Activated CD8-positive, alpha-beta memory T cell treated with anti-CD3 and anti-CD28 coated beads for 48 hours (primary cell): ENCODE measurements at regions not wholly inside any gene's neighbourhood (a gene's known extent, or its start where the extent isn't known, plus 50 kb on each side); places are given as distances from the start of the nearest gene placed in this dataset.

Source experiments
- DNase-seq, 3 experiments: peaks; one replicate each; pipeline ENCODE4 v3.0.0-alpha.2; 2020; ENCODE audit warnings: low read depth in 2 of 3, low spot score in 2 of 3

- no peak for DNase-seq
Measured at GRCh38 chr7:16172366-16172765, 249.0 kb downstream of the CRPPA start.

GRCh38 chr7:16171928-16172327 lies 249.4 kb downstream of the CRPPA start:
- no peak for DNase-seq

- DNase-seq = no peak
Measured at GRCh38 chr7:16170671-16171070, 250.7 kb downstream of the CRPPA start.

GRCh38 chr7:16169537-16169936 lies 251.8 kb downstream of the CRPPA start:
- no peak for DNase-seq

GRCh38 chr7:16167526-16167925 lies 253.8 kb downstream of the CRPPA start:
- no peak for DNase-seq

GRCh38 chr7:16144361-16144760 lies 277.0 kb downstream of the CRPPA start:
- DNase-seq = no peak

GRCh38 chr7:16137944-16138343 lies 283.4 kb downstream of the CRPPA start:
- DNase-seq = no peak

GRCh38 chr7:16136896-16137295 lies 284.4 kb downstream of the CRPPA start:
- no peak for DNase-seq

GRCh38 chr7:16135658-16136057 lies 285.7 kb downstream of the CRPPA start:
- no peak for DNase-seq

GRCh38 chr7:16130111-16131110 lies 290.9 kb downstream of the CRPPA start:
- DNase-seq = no peak

- no peak for DNase-seq
Measured at GRCh38 chr7:16129431-16130110, 291.8 kb downstream of the CRPPA start.

- DNase-seq = no peak
Measured at GRCh38 chr7:16123117-16123770, 298.1 kb downstream of the CRPPA start.

- no peak for DNase-seq
Measured at GRCh38 chr7:16121876-16122390, 299.4 kb downstream of the CRPPA start.

GRCh38 chr7:16115374-16115773 lies 306.0 kb downstream of the CRPPA start:
- DNase-seq = no peak

- DNase-seq = no peak
Measured at GRCh38 chr7:16114633-16115032, 306.7 kb downstream of the CRPPA start.

GRCh38 chr7:16114071-16114470 lies 307.3 kb downstream of the CRPPA start:
- DNase-seq = no peak

GRCh38 chr7:16113058-16113457 lies 308.3 kb downstream of the CRPPA start:
- no peak for DNase-seq

- DNase-seq = no peak
Measured at GRCh38 chr7:16106869-16107268, 314.5 kb downstream of the CRPPA start.

- DNase-seq = no peak
Measured at GRCh38 chr7:16106300-16106699, 315.0 kb downstream of the CRPPA start.

- no peak for DNase-seq
Measured at GRCh38 chr7:16099302-16099849, 322.0 kb downstream of the CRPPA start.

- DNase-seq = no peak
Measured at GRCh38 chr7:16098585-16099179, 322.7 kb downstream of the CRPPA start.
